ENCODE measurements at regions not wholly inside any gene's neighbourhood (a gene's known extent, or its start where the extent isn't known, plus 50 kb on each side); places are given as distances from the start of the nearest gene placed in this dataset.
"Not testable (repeated sequence)": the region's sequence is repeated elsewhere in the genome, so short reads cannot be mapped to it uniquely, and the experiment has no call there.

GRCh38 chr2:82234283-82234874, 1929.8 kb upstream of the LRRTM1 start:
- DNase-seq (ENCODE audit: low spot score) = no peak

- DNase-seq (ENCODE audit: low spot score) = no peak
Measured at GRCh38 chr2:82233806-82234205, 1929.3 kb upstream of the LRRTM1 start.

- no peak for DNase-seq (ENCODE audit: low spot score)
Measured at GRCh38 chr2:82230406-82230805, 1925.9 kb upstream of the LRRTM1 start.

- DNase-seq (ENCODE audit: low spot score) = no peak
Measured at GRCh38 chr2:82226441-82226840, 1921.9 kb upstream of the LRRTM1 start.

- no peak for DNase-seq (ENCODE audit: low spot score)
Measured at GRCh38 chr2:82224301-82224940, 1919.9 kb upstream of the LRRTM1 start.

- no peak for DNase-seq (ENCODE audit: low spot score)
Measured at GRCh38 chr2:82215212-82215611, 1910.7 kb upstream of the LRRTM1 start.

- no peak for DNase-seq (ENCODE audit: low spot score)
Measured at GRCh38 chr2:82199493-82199852, 1894.9 kb upstream of the LRRTM1 start.

- DNase-seq (ENCODE audit: low spot score) = no peak
Measured at GRCh38 chr2:82198809-82199492, 1894.4 kb upstream of the LRRTM1 start.

GRCh38 chr2:82182270-82182669, 1877.7 kb upstream of the LRRTM1 start:
- no peak for DNase-seq (ENCODE audit: low spot score)

- DNase-seq (ENCODE audit: low spot score) = not testable (repeated sequence)
Measured at GRCh38 chr2:82175210-82175609, 1870.7 kb upstream of the LRRTM1 start.

GRCh38 chr2:82172483-82172882, 1867.9 kb upstream of the LRRTM1 start:
- no peak for DNase-seq (ENCODE audit: low spot score)

GRCh38 chr2:82169379-82169778, 1864.8 kb upstream of the LRRTM1 start:
- no peak for DNase-seq (ENCODE audit: low spot score)

- DNase-seq (ENCODE audit: low spot score) = no peak
Measured at GRCh38 chr2:82165377-82165776, 1860.8 kb upstream of the LRRTM1 start.

- DNase-seq (ENCODE audit: low spot score) = no peak
Measured at GRCh38 chr2:82158150-82158549, 1853.6 kb upstream of the LRRTM1 start.

GRCh38 chr2:82155469-82155868, 1850.9 kb upstream of the LRRTM1 start:
- DNase-seq (ENCODE audit: low spot score) = no peak

GRCh38 chr2:82143343-82143742, 1838.8 kb upstream of the LRRTM1 start:
- DNase-seq (ENCODE audit: low spot score) = no peak

- DNase-seq (ENCODE audit: low spot score) = no peak
Measured at GRCh38 chr2:82139979-82140611, 1835.5 kb upstream of the LRRTM1 start.

- no peak for DNase-seq (ENCODE audit: low spot score)
Measured at GRCh38 chr2:82137441-82137840, 1832.9 kb upstream of the LRRTM1 start.

- DNase-seq (ENCODE audit: low spot score) = no peak
Measured at GRCh38 chr2:82128051-82128450, 1823.5 kb upstream of the LRRTM1 start.

GRCh38 chr2:82124629-82125028, 1820.1 kb upstream of the LRRTM1 start:
- DNase-seq (ENCODE audit: low spot score) = no peak

- no peak for DNase-seq (ENCODE audit: low spot score)
Measured at GRCh38 chr2:82120654-82121053, 1816.1 kb upstream of the LRRTM1 start.

- no peak for DNase-seq (ENCODE audit: low spot score)
Measured at GRCh38 chr2:82120115-82120514, 1815.6 kb upstream of the LRRTM1 start.

- no peak for DNase-seq (ENCODE audit: low spot score)
Measured at GRCh38 chr2:82109418-82109817, 1804.9 kb upstream of the LRRTM1 start.

All from globus pallidus (tissue), 1 donor.